ENCODE measurements at regions not wholly inside any gene's neighbourhood (a gene's known extent, or its start where the extent isn't known, plus 50 kb on each side); places are given as distances from the start of the nearest gene placed in this dataset.

DNA sequence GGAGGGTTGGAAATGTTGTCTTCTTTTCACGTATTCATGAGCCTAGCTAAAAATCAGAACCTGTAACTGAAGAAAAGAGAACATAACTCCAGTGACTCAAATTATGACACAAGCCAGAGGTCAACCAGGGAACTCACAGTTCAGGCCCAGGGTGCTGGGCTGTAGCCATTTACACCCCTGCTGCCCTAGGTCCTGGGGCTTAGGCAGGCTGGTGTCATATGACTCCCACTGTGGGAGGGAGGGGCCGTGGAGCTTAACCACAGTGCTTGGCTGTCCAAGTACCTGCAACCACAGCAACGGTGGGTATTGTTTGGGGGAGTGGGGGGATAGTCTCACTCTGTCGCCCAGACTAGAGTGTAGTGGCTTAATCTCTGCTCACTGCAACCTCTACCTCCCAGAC, 71.1 kb upstream of the AMZ2 start:
- no peaks in the 10 kb centered on the region for H3K36me3 ChIP-seq (ENCODE audit: control insufficient read depth, insufficient read depth, low read length)
- no peak overlapping the region for H3K4me2 ChIP-seq (ENCODE audit: low read length)
- no peaks in the 10 kb centered on the region for H3K9me3 ChIP-seq (ENCODE audit: control insufficient read depth, low read length)
- no peaks in the 10 kb centered on the region for H3K27me3 ChIP-seq (ENCODE audit: control insufficient read depth, insufficient read depth, low read length)
- H3K4me3 ChIP-seq (ENCODE audit: low read depth, low read length): no peak overlapping the region
- no peaks in the 10 kb centered on the region for H3K4me1 ChIP-seq
- H3K27ac ChIP-seq: no peak overlapping the region
- TF ChIP-seq, protein P1, sequence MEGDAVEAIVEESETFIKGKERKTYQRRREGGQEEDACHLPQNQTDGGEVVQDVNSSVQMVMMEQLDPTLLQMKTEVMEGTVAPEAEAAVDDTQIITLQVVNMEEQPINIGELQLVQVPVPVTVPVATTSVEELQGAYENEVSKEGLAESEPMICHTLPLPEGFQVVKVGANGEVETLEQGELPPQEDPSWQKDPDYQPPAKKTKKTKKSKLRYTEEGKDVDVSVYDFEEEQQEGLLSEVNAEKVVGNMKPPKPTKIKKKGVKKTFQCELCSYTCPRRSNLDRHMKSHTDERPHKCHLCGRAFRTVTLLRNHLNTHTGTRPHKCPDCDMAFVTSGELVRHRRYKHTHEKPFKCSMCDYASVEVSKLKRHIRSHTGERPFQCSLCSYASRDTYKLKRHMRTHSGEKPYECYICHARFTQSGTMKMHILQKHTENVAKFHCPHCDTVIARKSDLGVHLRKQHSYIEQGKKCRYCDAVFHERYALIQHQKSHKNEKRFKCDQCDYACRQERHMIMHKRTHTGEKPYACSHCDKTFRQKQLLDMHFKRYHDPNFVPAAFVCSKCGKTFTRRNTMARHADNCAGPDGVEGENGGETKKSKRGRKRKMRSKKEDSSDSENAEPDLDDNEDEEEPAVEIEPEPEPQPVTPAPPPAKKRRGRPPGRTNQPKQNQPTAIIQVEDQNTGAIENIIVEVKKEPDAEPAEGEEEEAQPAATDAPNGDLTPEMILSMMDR (IDR thresholded peaks at IDR 0.05): no peak
- no peak overlapping the region for H2AFZ ChIP-seq
- no peak overlapping the region for H3K9ac ChIP-seq
- H3K79me2 ChIP-seq: no peaks in the 10 kb centered on the region

DNA sequence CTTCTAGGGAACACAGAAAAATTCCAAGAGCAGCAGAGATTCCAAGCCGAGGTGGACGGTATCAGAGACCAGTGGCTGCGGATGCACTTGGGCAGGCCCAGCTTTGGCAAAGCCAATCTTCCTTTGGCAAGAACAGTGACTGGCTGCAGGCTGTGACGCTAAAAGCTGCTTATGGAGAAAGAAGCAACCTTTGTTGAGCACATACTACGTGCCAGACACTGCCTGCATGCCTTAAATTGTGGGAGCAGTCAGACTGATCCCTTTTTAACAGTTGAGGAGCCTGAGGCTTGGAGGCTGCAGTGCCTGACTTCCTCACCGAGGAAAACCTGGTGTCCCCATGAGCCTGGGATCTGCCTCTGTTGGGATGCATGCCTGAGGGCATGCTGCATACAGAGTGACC, 69.0 kb upstream of the AMZ2 start:
- Histone ChIP-seq H3K27ac (no peak overlapping the region), H3K4me2 (ENCODE audit: low read length) (no peak overlapping the region), H2AFZ (no peak overlapping the region), H3K4me3 (ENCODE audit: low read depth, low read length) (no peak overlapping the region), H3K4me1 (no peaks in the 10 kb centered on the region), H3K36me3 (ENCODE audit: control insufficient read depth, insufficient read depth, low read length) (no peaks in the 10 kb centered on the region), H3K79me2 (no peaks in the 10 kb centered on the region), H3K9ac (no peak overlapping the region), H3K27me3 (ENCODE audit: control insufficient read depth, insufficient read depth, low read length) (no peaks in the 10 kb centered on the region), H3K9me3 (ENCODE audit: control insufficient read depth, low read length) (no peaks in the 10 kb centered on the region)
- TF ChIP-seq, protein P1 (IDR thresholded peaks at IDR 0.05): no peak

DNA sequence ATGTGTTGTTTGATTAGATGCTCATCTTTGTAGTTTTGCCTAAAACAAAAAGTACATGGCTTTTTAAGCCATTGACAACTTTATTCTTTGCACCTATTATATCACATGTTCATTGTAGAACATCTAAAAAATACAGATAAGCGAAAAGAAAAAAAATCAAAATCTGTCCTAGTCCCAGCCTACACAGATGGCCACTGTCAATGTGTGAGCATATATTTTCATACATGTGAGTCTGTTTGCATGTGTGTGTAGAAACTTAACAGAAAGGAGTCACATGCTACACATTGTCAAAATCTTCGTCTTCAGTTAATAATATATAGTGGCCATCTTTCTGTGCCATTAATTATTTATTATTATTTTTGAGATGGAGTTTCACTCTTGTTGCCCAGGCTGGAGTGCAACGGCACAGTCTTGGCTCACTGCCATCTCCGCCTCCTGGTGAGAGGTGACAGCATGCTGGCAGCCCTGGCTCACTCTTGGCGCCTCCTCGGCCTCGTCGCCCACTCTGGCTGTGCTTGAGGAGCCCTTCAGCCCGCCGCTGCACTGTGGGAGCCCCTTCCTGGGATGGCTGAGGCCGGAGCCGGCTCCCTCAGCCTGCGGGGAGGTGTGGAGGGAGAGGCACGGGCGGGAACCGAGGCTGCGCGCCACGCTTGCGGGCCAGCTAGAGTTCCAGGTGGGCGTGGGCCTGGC, 68.5 kb upstream of the AMZ2 start:
- TF ChIP-seq, protein P1 (IDR thresholded peaks at IDR 0.05): no peak
- no peaks in the 10 kb centered on the region for H3K36me3 ChIP-seq (ENCODE audit: control insufficient read depth, insufficient read depth, low read length)
- no peak overlapping the region for H2AFZ ChIP-seq
- no peak overlapping the region for H3K9ac ChIP-seq
- H3K4me2 ChIP-seq (ENCODE audit: low read length): no peak overlapping the region
- H3K27ac ChIP-seq: no peak overlapping the region
- H3K9me3 ChIP-seq (ENCODE audit: control insufficient read depth, low read length): no peaks in the 10 kb centered on the region
- H3K27me3 ChIP-seq (ENCODE audit: control insufficient read depth, insufficient read depth, low read length): no peaks in the 10 kb centered on the region
- no peak overlapping the region for H3K4me3 ChIP-seq (ENCODE audit: low read depth, low read length)
- H3K79me2 ChIP-seq: no peaks in the 10 kb centered on the region
- H3K4me1 ChIP-seq: no peaks in the 10 kb centered on the region

DNA sequence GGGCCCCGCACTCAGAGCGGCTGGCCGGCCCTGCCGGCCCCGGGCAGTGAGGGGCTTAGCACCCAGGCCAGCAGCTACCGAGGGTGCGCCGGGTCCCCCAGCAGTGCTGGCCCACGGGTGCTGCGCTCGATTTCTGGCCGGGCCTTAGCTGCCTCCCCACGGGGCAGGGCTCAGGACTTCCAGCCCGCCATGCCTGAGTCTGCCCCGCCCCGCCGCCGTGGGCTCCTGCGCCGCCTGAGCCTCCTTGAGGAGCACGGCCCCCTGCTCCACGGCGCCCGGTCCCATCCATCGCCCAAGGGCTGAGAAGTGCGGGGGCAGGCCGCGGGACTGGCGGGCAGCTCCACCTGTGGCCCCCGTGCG, 67.9 kb upstream of the AMZ2 start:
- no peak overlapping the region for H3K27ac ChIP-seq
- no peaks in the 10 kb centered on the region for H3K79me2 ChIP-seq
- H3K36me3 ChIP-seq (ENCODE audit: control insufficient read depth, insufficient read depth, low read length): no peaks in the 10 kb centered on the region
- H3K4me3 ChIP-seq (ENCODE audit: low read depth, low read length): no peak overlapping the region
- no peak overlapping the region for H3K4me2 ChIP-seq (ENCODE audit: low read length)
- no peaks in the 10 kb centered on the region for H3K9me3 ChIP-seq (ENCODE audit: control insufficient read depth, low read length)
- H3K9ac ChIP-seq: no peak overlapping the region
- H3K27me3 ChIP-seq (ENCODE audit: control insufficient read depth, insufficient read depth, low read length): no peaks in the 10 kb centered on the region
- TF ChIP-seq, protein P1 (IDR thresholded peaks at IDR 0.05): no peak
- H2AFZ ChIP-seq: no peak overlapping the region
- no peaks in the 10 kb centered on the region for H3K4me1 ChIP-seq

DNA sequence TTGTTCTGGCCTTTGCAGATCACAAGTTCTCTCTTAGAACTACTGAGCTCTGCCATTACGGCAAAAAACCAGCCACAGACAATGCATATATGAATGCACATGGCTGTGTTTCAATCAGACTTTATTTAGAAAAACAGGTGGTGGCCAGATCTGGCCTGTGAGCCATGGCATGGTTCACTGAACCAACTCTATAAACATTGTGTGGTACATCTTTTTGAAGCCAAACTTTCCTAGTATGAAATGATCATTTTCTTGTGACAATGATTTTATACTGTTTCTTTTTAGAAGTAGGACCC, 65.9 kb upstream of the AMZ2 start:
- no peaks in the 10 kb centered on the region for H3K79me2 ChIP-seq
- H3K4me3 ChIP-seq (ENCODE audit: low read depth, low read length): no peak overlapping the region
- H3K9me3 ChIP-seq (ENCODE audit: control insufficient read depth, low read length): no peaks in the 10 kb centered on the region
- H3K27me3 ChIP-seq (ENCODE audit: control insufficient read depth, insufficient read depth, low read length): no peaks in the 10 kb centered on the region
- H3K27ac ChIP-seq: no peak overlapping the region
- H3K36me3 ChIP-seq (ENCODE audit: control insufficient read depth, insufficient read depth, low read length): no peaks in the 10 kb centered on the region
- H3K4me2 ChIP-seq (ENCODE audit: low read length): no peak overlapping the region
- no peaks in the 10 kb centered on the region for H3K4me1 ChIP-seq
- TF ChIP-seq, protein P1 (IDR thresholded peaks at IDR 0.05): no peak
- H2AFZ ChIP-seq: no peak overlapping the region
- no peak overlapping the region for H3K9ac ChIP-seq
